Ovary (tissue), 7 donors: ENCODE measurements at regions not wholly inside any gene's neighbourhood (a gene's known extent, or its start where the extent isn't known, plus 50 kb on each side); places are given as distances from the start of the nearest gene placed in this dataset.

Experiments
- DNase-seq, 5 donors: peaks; one replicate each; pipeline ENCODE4 v3.0.0-alpha.2; 2019 to 2020
- H3K27ac ChIP-seq, 2 donors: fragments of 200-600 bp; one replicate each; pipeline versions ENCODE4 v1.5.1 to v1.8.0; 2019 to 2022
- H3K27me3 ChIP-seq: fragments of 200-600 bp; one replicate; pipeline ENCODE4 v1.8.0; 2022
- H3K36me3 ChIP-seq: fragments of 200-600 bp; sonication (generic); one replicate; pipeline ENCODE4 v1.5.1; 2019
- H3K4me1 ChIP-seq: one replicate; pipeline ENCODE4 v1.8.1; 2013; ENCODE audit warnings: mild to moderate bottlenecking, moderate library complexity; ENCODE audit not compliant: insufficient read depth
- H3K4me3 ChIP-seq: fragments of 200-600 bp; sonication (generic); one replicate; pipeline ENCODE4 v1.5.1; 2017
- H3K9me3 ChIP-seq, 2 donors: fragments of 200-600 bp in 1 of 2; sonication (generic) in 1 of 2; one replicate each; pipeline versions ENCODE4 v1.5.1 to v1.8.1; 2013 to 2019; ENCODE audit warnings: mild to moderate bottlenecking in 1 of 2, moderate library complexity in 1 of 2
- CTCF ChIP-seq, 3 donors: fragments of 450-650 bp in 2 of 3; fragments of 200-600 bp in 1 of 3; IDR thresholded peaks; one replicate each; pipeline versions ENCODE4 v1.5.1 to v1.8.0; 2016 to 2022; ENCODE audit warnings: antibody characterized with exemption in 3 of 3, mild to moderate bottlenecking in 1 of 3
- EP300 ChIP-seq: sonication (generic); formaldehyde crosslinking; IDR thresholded peaks from one replicate; pipeline ENCODE4 v1.6.1; 2017; ENCODE audit warnings: antibody characterized with exemption
- POLR2A ChIP-seq: fragments of 450-650 bp; IDR thresholded peaks from one replicate; pipeline ENCODE4 v1.6.1; 2017; ENCODE audit warnings: antibody characterized with exemption, mild to moderate bottlenecking, moderate library complexity
- WGBS, 3 donors: extraction: QIAGEN DNeasy Blood & Tissue Kit in 1 of 3; methylation state at CpG; one replicate each; pipeline versions ENCODE4 v1.1.5 to v1.1.7; 2013 to 2017; 5-methylcytosine and 5-hydroxymethylcytosine counted together
- intact Hi-C, 4 donors: fragments of 100-400 bp; cut with DNase I; formaldehyde crosslinking; loops; one replicate each; pipeline versions ENCODE4 v1.11.0 to v1.15.1; 2022 to 2023
- donor health status: DM: no; HTN: no; CAD: no; lungs with moderate emphysema.
- donor health status: DM: no; HTN: no; CAD: no.
- donor health status: Bipolar disorder and iron deficiency.
- donor health status: DM: no; HTN: no; CAD: no.
- donor health status: DM: yes; HTN: yes; CAD: no.

- Histone ChIP-seq H3K27ac (no peak overlapping the region), H3K36me3 (no peaks in the 10 kb centered on the region), H3K27me3 (no peaks in the 10 kb centered on the region), H3K4me3 (no peak overlapping the region), H3K4me1 (peaks cover 4% of the 10 kb centered on the region), H3K9me3 (no peaks in the 10 kb centered on the region)
- WGBS, 3 donors = 96 to 97% (median 97%) methylated on average over 1 of the region's 1 CpG
- no peak for DNase-seq
- intact Hi-C loops = no loop called here
- TF ChIP-seq CTCF (IDR thresholded peaks at IDR 0.05) (no peak), POLR2A (no peak), EP300 (no peak)
Observed at GRCh38 chr13:48146122-48146521, 51.2 kb upstream of the MED4 start.
